ENCODE measurements at regions not wholly inside any gene's neighbourhood (a gene's known extent, or its start where the extent isn't known, plus 50 kb on each side); places are given as distances from the start of the nearest gene placed in this dataset.
A peak's percentile ranks its signal among the peaks of the same experiment; 100 is the strongest.

DNA sequence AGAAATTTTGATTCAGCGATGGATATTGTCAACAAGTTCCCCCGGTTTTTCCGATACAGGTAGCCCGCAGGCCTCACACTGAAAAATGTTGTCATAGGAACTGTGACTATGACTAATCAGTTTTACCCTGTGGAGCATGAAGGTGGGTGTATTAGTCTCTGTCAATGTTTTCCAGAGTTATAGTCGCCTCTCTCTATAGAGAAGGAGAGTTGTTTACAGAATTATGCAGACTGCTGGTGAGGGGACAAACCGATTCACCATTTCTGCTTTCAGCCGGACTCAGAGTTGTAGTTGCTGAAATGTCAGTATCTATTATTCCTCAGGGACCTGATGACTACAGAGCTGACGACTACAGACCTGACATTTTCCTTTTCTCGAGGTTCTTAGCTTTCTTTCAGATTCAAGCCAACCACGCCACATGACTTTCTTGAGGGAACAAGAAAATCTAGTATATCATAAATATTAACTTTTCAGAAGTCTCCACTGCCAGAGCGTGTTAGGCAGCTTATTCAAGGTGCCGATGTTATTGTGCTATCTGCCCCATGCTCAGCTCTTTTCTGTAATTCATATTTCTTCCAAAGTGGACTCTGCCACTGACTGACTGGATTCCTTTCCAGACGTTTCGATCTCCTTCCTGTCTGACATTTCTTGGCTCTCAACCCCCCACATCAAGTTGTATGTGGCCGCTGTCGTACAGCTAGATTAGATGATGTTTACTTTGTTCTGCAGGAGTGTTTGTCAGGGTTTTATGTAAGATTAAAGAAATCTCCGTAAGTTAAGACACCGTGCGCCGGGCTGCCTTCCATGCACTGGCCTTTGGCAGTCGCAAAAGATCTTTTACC lies 178.1 kb downstream of the FGF1 start:
- DNase-seq, result no peak

DNA sequence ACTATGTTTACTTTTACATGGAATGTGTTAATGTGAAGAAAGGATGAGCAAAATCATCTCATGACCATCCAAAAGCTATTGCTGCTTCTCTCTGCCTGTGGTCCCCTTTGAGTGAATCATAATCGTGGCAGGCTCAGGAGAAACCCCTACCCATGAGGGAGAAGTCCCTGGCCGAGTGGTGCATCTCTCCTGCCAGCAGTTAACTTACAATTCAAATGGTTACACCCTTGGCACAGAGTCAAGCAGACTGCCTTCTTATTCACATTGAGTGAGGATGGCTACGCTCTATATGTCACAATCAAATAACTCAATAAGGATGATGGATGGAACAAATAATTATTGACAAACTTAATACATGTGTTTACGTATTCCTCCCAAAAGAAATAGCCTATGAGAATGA lies 179.1 kb downstream of the FGF1 start:
- no peak for DNase-seq

DNA sequence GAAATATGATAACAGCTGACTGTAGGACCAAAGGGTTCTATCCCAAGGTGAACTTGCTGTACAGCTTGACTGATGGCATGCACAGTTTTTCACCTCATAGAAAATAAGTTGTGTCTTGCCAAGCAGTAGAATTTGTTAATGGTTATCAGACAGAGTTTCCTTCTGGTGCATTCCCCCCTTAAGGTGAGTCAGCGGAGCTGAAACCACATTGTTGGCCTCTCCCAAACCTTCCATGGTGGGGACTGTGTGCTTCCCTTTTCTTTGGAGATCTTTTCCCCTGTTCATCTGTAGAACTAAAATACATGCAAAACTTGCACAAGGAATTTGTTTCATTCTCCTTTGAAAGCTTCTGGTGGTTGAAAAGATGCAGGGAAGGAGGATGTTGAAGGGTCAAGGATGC lies 179.8 kb downstream of the FGF1 start:
- DNase-seq, result no peak

DNA sequence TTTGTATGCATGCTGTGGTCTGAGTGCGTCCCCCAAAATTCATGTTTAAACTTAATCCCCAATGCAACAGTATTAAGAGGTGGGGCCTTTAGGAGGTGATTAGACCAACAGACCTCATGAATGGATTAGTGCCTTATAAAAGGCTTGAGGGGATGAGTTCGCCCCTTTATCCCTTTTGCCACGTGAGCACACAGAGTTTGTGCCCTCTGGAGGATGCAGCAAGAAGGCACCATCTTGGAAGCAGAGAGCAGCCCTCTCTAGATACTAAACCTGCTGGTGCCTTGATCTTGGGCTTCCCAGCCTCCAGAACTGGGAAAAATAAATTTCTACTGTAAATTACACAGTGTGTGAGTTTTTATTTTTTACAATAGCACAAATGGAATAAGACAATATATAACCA lies 177.1 kb upstream of the SPRY4 start:
- no peak for DNase-seq

DNA sequence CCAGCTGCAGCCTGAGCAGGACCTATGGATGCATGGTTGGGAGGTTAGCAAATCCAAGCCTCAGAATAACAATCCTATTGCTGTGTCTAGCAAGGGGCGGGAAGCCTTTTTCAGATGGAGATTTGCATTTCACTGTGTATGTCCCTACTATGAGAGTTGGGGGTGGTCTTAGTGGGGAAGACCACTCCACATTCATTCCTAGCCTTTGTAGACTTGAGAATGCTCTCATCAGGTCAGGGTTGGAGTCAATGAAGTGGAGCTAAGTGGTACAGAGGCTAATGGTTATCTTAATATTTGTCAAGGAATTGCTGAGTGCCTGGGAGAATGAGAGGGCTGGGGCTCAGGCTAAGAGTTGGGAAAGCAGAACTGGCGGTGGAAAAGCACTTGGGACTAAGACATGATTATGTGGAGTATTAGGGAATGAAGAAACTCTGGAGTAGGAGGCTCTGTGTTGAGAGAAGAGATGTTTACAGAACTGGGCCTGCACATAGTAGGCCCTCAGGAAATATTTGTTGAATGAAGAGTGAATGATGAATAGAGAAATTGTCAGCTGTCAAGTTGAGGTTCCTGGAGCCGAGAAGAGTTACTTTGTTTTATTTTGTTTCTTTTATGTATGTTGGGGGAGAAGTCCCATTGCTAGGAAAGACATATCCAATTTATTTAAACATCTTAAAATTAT lies 175.5 kb upstream of the SPRY4 start:
- DNase-seq, result no peak

DNA sequence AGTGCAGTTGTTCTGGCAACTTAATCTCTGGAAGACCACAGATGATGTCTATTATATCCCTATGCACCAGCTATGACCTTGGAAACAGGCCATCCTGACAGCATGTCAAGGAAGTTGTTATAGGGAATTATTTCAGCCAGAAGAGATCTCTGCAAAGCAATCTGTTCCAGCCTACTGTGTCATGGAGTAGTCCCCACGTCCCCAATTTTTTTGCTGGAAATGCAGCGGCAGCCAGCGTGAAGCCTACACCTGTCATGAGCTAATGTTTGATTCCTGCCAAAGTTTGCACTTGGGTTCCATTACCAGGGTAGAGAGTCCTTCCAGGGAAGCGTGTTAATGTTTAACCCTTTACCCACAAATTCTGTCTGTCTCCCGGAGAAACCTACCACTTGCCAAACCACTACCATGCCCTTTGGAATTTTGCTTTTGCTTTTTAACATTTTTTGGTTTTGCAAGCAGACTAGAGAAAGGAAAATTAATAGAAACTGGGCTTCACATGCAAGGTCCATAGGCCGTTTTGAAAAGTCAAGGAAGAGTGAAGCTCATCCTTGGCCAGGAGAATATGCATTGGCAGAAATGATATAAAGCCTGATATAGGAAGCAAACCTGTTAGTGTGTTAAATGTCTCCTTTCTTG lies 174.9 kb upstream of the SPRY4 start:
- no peak for DNase-seq

DNA sequence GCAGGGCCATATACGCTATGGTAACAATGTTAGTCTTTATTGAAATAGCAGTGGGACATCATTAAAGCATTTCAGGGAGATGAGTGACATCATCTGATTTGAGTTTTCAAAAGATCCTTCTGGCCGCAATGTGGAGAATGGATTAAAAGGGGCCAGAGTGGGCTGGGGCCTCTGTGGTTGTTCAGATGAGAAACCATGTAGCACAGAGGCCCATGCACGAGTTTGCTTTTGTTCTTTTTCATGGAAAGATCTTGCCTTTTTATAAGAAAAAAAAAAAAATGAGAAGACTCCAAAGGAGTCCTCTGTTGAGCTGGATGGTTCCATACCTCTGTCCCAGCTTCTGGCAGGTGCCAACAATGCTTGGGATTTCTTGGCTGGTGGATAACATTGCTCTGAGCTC lies 173.5 kb upstream of the SPRY4 start:
- no peak for DNase-seq

DNA sequence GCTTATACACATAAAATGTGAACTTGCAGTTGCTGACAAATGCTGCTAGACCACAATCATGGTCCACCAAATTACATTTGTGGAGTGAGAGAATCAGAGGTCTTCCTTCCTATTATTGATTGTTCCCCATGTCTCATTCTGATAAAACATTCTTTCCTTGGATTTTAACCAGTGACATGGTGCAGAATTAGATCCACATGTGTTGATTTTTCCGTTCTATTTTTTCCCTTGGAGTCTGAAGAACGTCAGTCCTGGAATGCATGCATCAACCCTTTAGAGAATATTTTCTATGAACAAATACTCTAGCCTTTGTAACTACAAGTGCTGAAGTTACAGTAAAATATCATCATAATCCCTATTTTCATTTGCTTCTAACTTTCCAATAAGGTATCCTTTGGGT lies 170.7 kb upstream of the SPRY4 start:
- no peak for DNase-seq

DNA sequence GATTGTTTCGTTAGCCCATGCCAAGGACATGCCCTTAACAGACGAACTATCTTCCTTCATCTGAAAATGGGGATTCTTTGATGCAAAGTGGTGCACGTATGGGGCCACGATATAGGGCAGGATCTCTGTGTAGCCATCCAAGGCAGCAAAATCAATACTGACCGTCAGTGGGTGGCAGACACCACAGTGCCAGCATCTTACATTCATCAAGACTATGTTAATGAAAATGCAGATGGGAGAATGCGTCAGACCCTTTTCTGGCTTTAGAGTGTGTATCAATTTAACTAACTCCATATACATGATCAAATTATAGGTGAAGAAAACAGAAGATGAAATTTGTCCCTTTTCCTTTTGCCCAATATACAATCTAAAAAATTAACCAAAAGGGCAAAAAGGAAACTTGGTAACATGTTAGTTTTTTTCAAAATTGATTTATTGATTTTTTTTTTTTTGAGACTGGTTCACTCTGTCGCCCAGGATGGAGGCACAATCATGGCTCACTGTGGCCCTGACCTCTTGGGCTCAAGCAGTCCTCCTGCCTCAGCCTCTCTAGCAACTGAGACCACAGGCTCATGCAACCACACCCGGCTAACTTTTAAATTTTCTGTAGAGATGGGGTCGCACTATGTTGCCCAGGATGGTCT lies 169.2 kb upstream of the SPRY4 start:
- no peak for DNase-seq

DNA sequence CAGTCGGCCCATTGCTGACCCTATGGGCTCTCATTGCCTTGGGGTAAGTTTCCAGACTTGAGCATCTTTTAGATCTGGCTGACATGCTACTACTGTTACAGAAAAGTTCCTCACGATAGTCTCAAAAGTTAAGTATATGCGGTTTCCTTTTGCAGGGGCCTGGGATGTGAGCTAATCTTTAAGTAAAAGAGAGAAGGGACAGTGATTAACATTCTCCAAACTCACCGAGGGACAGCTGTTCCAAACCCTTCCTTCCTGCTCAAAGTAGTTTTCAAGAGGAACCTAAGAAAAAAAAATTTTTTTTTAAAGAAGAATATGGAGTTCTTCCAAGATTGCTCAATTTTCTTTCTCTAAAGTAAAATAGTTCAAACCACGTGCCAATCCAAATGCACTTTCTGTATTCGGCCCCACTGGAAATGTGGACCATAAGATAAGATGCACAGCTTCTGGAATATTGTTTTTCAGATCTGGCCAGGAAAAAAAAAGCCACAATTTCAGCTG lies 168.0 kb upstream of the SPRY4 start:
- DNase-seq, result peak; percentile 10

DNA sequence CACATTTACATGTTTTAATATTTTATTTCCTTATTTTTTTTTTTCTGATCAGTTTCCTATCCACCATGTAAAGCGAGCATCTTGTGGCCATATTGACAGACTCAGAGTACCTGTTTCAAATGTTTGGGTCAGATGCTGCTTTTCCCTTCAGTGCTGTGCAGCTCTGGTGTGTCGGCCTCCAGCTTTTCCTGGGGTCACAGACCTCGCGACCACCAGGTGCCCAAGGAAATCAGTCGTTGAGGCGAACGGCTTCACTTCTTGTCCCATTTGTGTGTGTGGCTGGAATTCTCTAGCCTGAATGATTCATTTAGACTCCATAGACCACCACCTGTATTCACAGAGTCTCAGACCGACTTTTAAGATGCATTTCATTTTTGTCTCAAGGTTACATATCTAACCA lies 166.9 kb upstream of the SPRY4 start:
- DNase-seq, result no peak

DNA sequence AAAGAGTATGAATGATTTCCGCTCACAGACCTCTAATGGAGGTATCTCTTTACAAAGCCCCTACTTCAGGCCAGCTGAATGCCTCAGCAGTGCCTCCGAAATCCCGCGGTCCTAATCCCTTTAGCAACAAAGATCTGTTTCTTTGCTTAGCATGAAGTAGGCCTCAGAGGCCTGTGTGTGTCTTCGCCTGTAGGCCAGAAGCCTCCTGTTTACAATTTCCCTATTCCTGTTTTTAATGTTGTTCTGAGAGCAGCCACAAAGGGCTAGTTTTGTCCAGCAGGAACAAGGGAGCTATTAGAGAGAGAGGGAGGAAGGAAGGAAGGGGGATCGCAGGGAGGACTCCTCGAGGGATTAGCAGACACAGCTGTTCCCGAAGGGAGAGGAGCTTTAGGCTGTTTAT lies 166.4 kb upstream of the SPRY4 start:
- DNase-seq, result no peak

DNA sequence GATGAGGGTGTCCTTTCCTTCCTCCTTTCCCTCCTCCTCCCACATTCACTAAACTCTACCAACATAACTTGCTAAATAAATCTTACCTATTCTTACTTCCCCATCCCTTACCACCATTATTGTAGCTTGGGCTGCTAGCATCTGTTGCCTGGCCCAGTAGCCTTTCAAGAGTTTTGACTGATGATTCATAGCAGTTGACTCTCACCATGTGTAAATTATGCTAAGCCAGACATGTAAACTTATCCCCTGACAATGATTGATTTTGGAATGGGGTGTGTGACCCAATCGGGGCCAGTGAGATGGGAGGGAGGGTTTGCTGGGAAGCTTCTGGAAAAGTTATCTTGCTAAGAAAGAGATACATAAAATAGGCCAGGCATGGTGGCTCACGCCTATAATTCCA lies 161.8 kb upstream of the SPRY4 start:
- DNase-seq, result no peak

DNA sequence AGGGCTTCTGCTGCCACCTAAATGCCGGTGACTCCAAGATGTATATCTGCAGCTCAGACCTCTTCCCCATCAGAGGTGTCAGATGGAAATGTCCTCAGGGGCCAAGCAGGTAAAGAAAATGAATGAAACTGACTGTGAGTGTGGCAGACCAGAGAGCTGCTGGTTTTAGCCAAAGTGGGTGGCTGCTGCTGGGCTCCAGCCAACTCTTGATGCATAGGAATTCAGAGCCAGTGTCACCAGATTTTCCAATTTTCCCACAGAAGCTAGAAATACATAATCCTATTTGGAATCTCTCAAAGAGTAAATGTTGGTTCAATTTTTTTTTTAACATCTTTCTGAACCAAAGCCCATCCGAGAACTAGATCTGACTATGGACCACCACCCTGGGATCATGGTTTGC lies 161.2 kb upstream of the SPRY4 start:
- DNase-seq, result no peak

DNA sequence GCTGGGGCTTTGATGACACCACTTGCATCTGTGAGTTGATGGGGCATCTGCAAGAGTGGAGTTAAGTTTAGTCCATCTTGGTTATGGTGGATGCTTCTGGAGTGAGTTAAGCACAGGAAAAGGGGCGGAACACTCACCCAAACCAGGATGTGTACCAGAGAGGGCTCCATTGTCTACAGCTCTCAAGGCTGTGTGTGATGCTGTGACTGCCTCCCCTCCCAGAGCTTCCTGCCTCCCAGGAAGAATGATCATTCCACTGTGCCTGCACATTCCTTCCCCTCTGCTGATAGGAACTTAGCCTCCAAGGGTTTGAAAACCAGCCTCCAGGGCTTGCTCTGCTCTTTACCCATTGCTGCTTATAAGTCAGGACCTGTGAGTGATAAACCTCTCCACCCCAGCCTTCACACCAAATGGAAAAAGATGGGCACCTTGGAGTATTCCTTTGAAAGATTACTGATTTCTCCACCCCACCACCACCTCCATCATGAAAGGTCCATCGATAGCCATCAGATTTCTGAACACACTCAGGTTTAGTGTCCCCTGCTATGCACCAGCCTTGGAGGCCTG lies 160.1 kb upstream of the SPRY4 start:
- DNase-seq, result no peak

DNA sequence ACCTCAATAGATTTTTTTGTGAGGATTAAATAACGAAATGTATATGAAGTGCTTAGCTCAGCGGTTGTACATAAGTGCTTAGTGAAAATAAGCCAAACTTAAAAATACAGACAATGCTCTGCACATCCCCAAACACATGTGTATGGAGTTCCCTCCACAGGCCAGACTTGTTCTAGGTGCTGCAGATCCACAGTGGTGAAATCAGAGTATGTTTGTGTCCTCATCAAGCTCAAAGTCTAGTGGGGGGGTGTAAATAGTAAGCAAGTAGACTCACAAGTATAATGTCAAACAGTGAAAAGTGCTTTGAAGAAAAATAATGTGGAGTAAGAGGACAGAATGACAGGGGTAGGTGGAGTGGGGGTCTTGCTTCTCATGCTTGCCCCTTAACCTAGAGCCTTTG lies 157.4 kb upstream of the SPRY4 start:
- DNase-seq, result no peak

DNA sequence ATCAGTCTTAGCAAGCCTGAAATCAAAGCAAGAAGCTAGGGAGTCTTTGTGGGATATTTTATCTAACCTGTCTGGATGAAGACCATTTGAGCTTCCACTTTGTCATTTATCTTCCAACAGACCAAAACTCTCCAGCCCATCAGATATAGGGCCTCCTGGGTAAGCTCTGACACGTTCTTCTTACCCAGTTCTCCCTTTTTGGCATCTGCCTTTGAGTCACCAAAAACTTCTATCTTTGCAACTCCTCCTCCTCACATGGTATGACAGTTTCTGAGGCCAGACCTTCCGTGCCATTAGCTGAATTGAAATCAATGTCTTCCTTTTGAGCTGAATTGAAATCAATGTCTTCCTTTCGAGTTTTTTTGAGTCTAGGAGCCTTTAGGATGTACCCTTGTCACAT lies 156.6 kb upstream of the SPRY4 start:
- no peak for DNase-seq

DNA sequence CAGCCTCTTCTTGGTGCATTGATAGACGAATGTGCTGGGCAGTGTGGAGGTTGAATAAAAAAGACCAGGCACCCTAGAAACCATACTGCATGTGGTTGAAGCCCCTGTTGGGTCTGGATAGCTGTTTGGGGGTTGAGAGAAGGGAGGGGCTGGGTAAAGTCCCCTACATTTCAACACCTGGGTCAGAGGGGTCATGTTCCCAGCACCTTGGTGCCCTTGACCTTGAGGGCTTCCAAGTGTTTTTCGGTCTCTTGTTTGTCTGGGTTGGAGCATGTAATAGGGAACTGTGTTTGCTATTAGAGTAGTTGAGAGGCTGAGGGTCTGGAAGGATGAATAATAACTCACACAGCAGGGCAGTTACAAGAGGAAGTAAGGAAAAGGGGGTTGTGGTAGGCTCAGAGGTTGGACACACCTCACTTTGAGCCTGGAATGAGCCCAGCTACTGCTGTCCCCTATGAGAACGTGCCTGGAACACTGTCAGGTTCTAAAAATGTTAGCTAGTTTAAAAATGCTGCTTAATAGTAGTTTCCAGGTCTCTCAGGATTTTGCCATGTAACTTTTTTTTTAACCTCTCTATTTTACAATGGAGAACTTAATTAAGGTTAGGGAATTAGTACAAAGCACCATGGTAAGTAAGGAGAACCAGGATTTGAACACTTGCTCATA lies 155.2 kb upstream of the SPRY4 start:
- no peak for DNase-seq

DNA sequence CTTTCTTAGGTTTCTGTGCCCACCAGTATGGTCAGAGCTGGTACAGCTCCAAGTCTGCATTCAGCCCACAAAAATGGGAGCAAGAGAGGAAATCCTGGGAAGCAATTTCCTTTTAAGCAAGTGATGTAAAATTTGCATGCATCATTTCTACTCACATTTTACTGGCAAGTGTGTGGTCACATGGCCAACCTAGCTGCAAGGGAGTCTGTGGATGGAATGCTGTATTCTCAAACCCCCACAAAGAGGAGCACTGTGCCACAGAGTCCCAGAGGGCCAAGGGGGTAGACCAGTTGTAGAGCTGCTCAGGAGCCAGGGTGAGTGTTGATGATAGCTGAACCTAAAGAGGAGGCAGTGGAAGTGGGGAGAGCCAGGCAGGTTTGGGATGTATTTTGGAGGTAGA lies 154.3 kb upstream of the SPRY4 start:
- DNase-seq, result no peak

DNA sequence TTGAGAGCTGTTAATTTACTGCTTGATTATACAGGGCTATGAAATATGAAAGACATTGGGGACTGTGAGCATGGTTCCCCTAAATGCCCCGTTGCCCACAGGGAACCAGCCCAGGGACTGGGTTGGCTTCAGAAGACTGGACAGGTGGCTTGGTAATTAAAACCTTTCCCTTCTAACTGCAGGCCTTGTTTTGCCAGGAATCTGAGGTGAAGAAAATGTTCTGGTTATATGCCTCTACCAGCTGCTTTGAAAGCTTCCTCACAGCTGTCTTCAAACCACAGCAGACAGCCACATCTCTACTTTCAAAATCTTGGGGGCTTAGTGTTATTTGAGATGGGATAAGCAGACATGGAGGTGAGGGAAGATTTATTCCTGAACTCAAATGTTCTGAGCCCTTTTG lies 153.3 kb upstream of the SPRY4 start:
- no peak for DNase-seq

DNA sequence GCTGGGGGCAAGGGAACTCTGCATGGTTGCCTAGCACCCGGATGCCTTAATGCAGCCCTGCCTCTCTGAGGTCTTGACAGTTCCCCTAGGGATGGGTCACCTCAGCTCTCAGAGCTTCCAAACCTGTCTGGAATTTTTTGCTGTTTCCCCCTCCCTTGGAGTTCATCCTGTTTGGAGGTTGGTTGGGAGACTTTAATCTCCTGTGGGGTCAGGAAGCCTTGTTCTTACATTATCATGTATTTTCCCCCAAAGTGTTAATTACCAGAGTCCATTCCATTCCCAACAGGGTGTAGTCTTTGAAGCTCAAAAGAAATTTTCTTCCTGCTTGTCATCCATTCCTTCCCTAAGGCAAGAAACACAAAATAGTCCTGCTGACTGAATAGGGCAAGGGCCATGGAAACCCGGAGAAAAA lies 150.3 kb upstream of the SPRY4 start:
- no peak for DNase-seq

DNA sequence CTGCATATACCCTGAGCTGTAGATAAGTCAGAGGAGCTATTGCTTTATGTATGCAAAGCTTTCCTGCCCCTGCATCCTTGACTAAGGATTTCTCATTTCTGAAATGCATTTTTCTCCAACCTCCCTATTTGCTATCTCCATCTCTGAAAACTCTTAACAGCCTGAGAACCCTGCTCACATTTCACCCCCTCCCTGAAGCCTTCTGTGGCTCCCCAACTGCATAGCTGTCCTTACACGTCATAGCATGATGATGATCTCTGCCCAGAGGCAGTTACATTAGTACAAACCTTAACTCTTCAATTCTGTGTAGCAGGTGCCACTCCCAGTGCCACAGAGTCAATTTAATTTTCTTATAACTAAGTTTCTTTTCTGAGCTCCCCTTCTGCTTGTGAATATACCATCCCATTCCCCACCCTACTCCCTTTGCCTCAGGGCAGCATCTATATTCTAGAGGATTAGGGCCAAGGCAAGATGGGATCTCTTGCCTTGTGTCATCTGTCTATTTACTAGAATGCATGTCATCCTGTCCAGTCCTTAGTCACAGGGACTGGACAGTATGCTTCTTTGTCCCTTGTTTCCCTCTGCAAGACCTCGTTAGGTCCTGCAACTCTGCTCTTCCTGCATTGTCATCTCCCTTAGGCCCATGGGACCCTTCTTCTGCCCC lies 149.7 kb upstream of the SPRY4 start:
- DNase-seq, result no peak

All from hematopoietic multipotent progenitor cell treated with erythropoietin and hydrocortisone succinate and interleukin-3 and kit ligand, for 4 days (in vitro differentiated cells).